ENCODE measurements at regions not wholly inside any gene's neighbourhood (a gene's known extent, or its start where the extent isn't known, plus 50 kb on each side); places are given as distances from the start of the nearest gene placed in this dataset.

- H3K4me1 ChIP-seq (ENCODE audit: control insufficient read depth, insufficient read depth, low read length, poor library complexity, severe bottlenecking), result no peaks in the 10 kb centered on the region
- 91 to 92% methylated on average over 29 to 30 of the region's 37 CpGs for WGBS, 2 experiments (ENCODE audit: insufficient coverage in 2 of 2)
- H3K36me3 ChIP-seq (ENCODE audit: control insufficient read depth, insufficient read depth, low read length), result no peaks in the 10 kb centered on the region
These were observed 82.8 kb upstream of the FXR1 start for GRCh38 chr3:180829409-180830405.

GRCh38 chr3:180835501-180835900 is 77.0 kb upstream of the FXR1 start:
- H3K9me3 ChIP-seq (ENCODE audit: control insufficient read depth, low read length), result no peaks in the 10 kb centered on the region
- 86% methylated on average over 1 of the region's 2 CpGs; no CpG with 5 or more reads in 1 of the 2 experiments for WGBS, 2 experiments (ENCODE audit: insufficient coverage in 2 of 2)
- H3K4me3 ChIP-seq (ENCODE audit: extremely low read depth, insufficient read depth, low read length, poor library complexity, severe bottlenecking), result no peak overlapping the region
- H3K27ac ChIP-seq (ENCODE audit: low read depth, low read length, severe bottlenecking), result no peak overlapping the region
- no peaks in the 10 kb centered on the region for H3K36me3 ChIP-seq (ENCODE audit: control insufficient read depth, insufficient read depth, low read length)
- no peaks in the 10 kb centered on the region for H3K4me1 ChIP-seq (ENCODE audit: control insufficient read depth, insufficient read depth, low read length, poor library complexity, severe bottlenecking)

More at GRCh38 chr3:180829409-180830405, 82.8 kb upstream of the FXR1 start:
- no peaks in the 10 kb centered on the region for H3K9me3 ChIP-seq (ENCODE audit: control insufficient read depth, low read length)
- no peak overlapping the region for H3K4me3 ChIP-seq (ENCODE audit: extremely low read depth, insufficient read depth, low read length, poor library complexity, severe bottlenecking)
- H3K27ac ChIP-seq (ENCODE audit: low read depth, low read length, severe bottlenecking), result no peak overlapping the region

GRCh38 chr3:180836766-180837165 is 75.7 kb upstream of the FXR1 start:
- no peaks in the 10 kb centered on the region for H3K9me3 ChIP-seq (ENCODE audit: control insufficient read depth, low read length)
- H3K36me3 ChIP-seq (ENCODE audit: control insufficient read depth, insufficient read depth, low read length), result no peaks in the 10 kb centered on the region
- no peak overlapping the region for H3K27ac ChIP-seq (ENCODE audit: low read depth, low read length, severe bottlenecking)
- no peak overlapping the region for H3K4me3 ChIP-seq (ENCODE audit: extremely low read depth, insufficient read depth, low read length, poor library complexity, severe bottlenecking)
- WGBS, 2 experiments (ENCODE audit: insufficient coverage in 2 of 2), result no CpG with 5 or more reads among the region's 1 CpG
- H3K4me1 ChIP-seq (ENCODE audit: control insufficient read depth, insufficient read depth, low read length, poor library complexity, severe bottlenecking), result no peaks in the 10 kb centered on the region

- Histone ChIP-seq H3K9me3 (ENCODE audit: control insufficient read depth, low read length) (no peaks in the 10 kb centered on the region), H3K36me3 (ENCODE audit: control insufficient read depth, insufficient read depth, low read length) (no peaks in the 10 kb centered on the region)
- 67 to 100% methylated on average over 1 to 2 of the region's 2 CpGs for WGBS, 2 experiments (ENCODE audit: insufficient coverage in 2 of 2)
These were observed 57.6 kb upstream of the FXR1 start for GRCh38 chr3:180854887-180855286.

GRCh38 chr3:180855364-180855763 is 57.1 kb upstream of the FXR1 start:
- 0% methylated on average over 1 of the region's 2 CpGs for WGBS, 2 experiments (ENCODE audit: insufficient coverage in 2 of 2)
- no peaks in the 10 kb centered on the region for H3K9me3 ChIP-seq (ENCODE audit: control insufficient read depth, low read length)
- H3K27ac ChIP-seq (ENCODE audit: low read depth, low read length, severe bottlenecking), result no peak overlapping the region
- H3K4me3 ChIP-seq (ENCODE audit: extremely low read depth, insufficient read depth, low read length, poor library complexity, severe bottlenecking), result no peak overlapping the region
- H3K36me3 ChIP-seq (ENCODE audit: control insufficient read depth, insufficient read depth, low read length), result no peaks in the 10 kb centered on the region
- H3K4me1 ChIP-seq (ENCODE audit: control insufficient read depth, insufficient read depth, low read length, poor library complexity, severe bottlenecking), result no peaks in the 10 kb centered on the region

More at GRCh38 chr3:180854887-180855286, 57.6 kb upstream of the FXR1 start:
- Histone ChIP-seq H3K27ac (ENCODE audit: low read depth, low read length, severe bottlenecking) (no peak overlapping the region), H3K4me3 (ENCODE audit: extremely low read depth, insufficient read depth, low read length, poor library complexity, severe bottlenecking) (no peak overlapping the region), H3K4me1 (ENCODE audit: control insufficient read depth, insufficient read depth, low read length, poor library complexity, severe bottlenecking) (no peaks in the 10 kb centered on the region)

GRCh38 chr3:180855956-180856355 is 56.5 kb upstream of the FXR1 start:
- WGBS, 2 experiments (ENCODE audit: insufficient coverage in 2 of 2), result 100% methylated on average over 2 of the region's 3 CpGs
- H3K4me3 ChIP-seq (ENCODE audit: extremely low read depth, insufficient read depth, low read length, poor library complexity, severe bottlenecking), result no peak overlapping the region
- H3K4me1 ChIP-seq (ENCODE audit: control insufficient read depth, insufficient read depth, low read length, poor library complexity, severe bottlenecking), result no peaks in the 10 kb centered on the region
- H3K36me3 ChIP-seq (ENCODE audit: control insufficient read depth, insufficient read depth, low read length), result no peaks in the 10 kb centered on the region
- no peaks in the 10 kb centered on the region for H3K9me3 ChIP-seq (ENCODE audit: control insufficient read depth, low read length)
- H3K27ac ChIP-seq (ENCODE audit: low read depth, low read length, severe bottlenecking), result no peak overlapping the region

- H3K4me3 ChIP-seq (ENCODE audit: extremely low read depth, insufficient read depth, low read length, poor library complexity, severe bottlenecking), result no peak overlapping the region
- H3K27ac ChIP-seq (ENCODE audit: low read depth, low read length, severe bottlenecking), result no peak overlapping the region
- no peaks in the 10 kb centered on the region for H3K9me3 ChIP-seq (ENCODE audit: control insufficient read depth, low read length)
- H3K4me1 ChIP-seq (ENCODE audit: control insufficient read depth, insufficient read depth, low read length, poor library complexity, severe bottlenecking), result no peaks in the 10 kb centered on the region
- no peaks in the 10 kb centered on the region for H3K36me3 ChIP-seq (ENCODE audit: control insufficient read depth, insufficient read depth, low read length)
These were observed 52.2 kb upstream of the FXR1 start for GRCh38 chr3:180860180-180860858.

Data from mesodermal cell (in vitro differentiated cells).